KMS-11 (cell line): ENCODE measurements at regions not wholly inside any gene's neighbourhood (a gene's known extent, or its start where the extent isn't known, plus 50 kb on each side); places are given as distances from the start of the nearest gene placed in this dataset.

Source experiments
- H2AFZ ChIP-seq: fragments of 200-600 bp; sonication (generic); 2 replicates; pipeline ENCODE4 v1.6.1; 2016; ENCODE audit warnings: antibody characterized with exemption, mixed run types, low read depth
- H3K27ac ChIP-seq: fragments of 200-600 bp; sonication (generic); 2 replicates; pipeline ENCODE4 v1.6.1; 2016; ENCODE audit warnings: mild to moderate bottlenecking, mixed run types
- H3K27me3 ChIP-seq: fragments of 200-600 bp; sonication (generic); 2 replicates; pipeline ENCODE4 v1.6.1; 2017; ENCODE audit warnings: mild to moderate bottlenecking, low read depth, mixed run types, moderate library complexity; ENCODE audit not compliant: insufficient read depth
- H3K36me3 ChIP-seq: fragments of 200-600 bp; sonication (generic); 2 replicates; pipeline ENCODE4 v1.6.1; 2017; ENCODE audit warnings: mild to moderate bottlenecking, mixed run types; ENCODE audit not compliant: insufficient read depth
- H3K4me1 ChIP-seq: fragments of 200-600 bp; sonication (generic); 2 replicates; pipeline ENCODE4 v1.6.1; 2016; ENCODE audit warnings: mild to moderate bottlenecking, low read depth, mixed run types; ENCODE audit not compliant: poor library complexity, severe bottlenecking
- H3K4me2 ChIP-seq: fragments of 200-600 bp; sonication (generic); 2 replicates; pipeline ENCODE4 v1.7.0; 2016; ENCODE audit warnings: mild to moderate bottlenecking, mixed run types
- H3K4me3 ChIP-seq: fragments of 200-600 bp; sonication (generic); IDR thresholded peaks from 2 replicates; pipeline ENCODE4 v1.6.1; 2017; ENCODE audit warnings: low read depth, low read length, mixed read lengths; ENCODE audit not compliant: insufficient read depth
- H3K79me2 ChIP-seq: fragments of 200-600 bp; sonication (generic); 2 replicates; pipeline ENCODE4 v1.6.1; 2016; ENCODE audit warnings: low read depth, mixed run types; ENCODE audit not compliant: insufficient read depth
- H3K9ac ChIP-seq: fragments of 200-600 bp; sonication (generic); 2 replicates; pipeline ENCODE4 v1.6.1; 2016; ENCODE audit warnings: mild to moderate bottlenecking, mixed run types
- H4K20me1 ChIP-seq: fragments of 200-600 bp; sonication (generic); 2 replicates; pipeline ENCODE4 v1.6.1; 2016; ENCODE audit warnings: mild to moderate bottlenecking, mixed run types; ENCODE audit not compliant: insufficient read depth
- TF ChIP-seq, protein P1 (sequence below): fragments of 200-600 bp; sonication (generic); conservative IDR thresholded peaks from 2 replicates; pipeline ENCODE4 v1.6.1; 2017; ENCODE audit warnings: low read depth, mild to moderate bottlenecking, antibody characterized with exemption, low read length, moderate library complexity, mixed read lengths

- TF ChIP-seq, protein P1, sequence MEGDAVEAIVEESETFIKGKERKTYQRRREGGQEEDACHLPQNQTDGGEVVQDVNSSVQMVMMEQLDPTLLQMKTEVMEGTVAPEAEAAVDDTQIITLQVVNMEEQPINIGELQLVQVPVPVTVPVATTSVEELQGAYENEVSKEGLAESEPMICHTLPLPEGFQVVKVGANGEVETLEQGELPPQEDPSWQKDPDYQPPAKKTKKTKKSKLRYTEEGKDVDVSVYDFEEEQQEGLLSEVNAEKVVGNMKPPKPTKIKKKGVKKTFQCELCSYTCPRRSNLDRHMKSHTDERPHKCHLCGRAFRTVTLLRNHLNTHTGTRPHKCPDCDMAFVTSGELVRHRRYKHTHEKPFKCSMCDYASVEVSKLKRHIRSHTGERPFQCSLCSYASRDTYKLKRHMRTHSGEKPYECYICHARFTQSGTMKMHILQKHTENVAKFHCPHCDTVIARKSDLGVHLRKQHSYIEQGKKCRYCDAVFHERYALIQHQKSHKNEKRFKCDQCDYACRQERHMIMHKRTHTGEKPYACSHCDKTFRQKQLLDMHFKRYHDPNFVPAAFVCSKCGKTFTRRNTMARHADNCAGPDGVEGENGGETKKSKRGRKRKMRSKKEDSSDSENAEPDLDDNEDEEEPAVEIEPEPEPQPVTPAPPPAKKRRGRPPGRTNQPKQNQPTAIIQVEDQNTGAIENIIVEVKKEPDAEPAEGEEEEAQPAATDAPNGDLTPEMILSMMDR = no peak
- H3K4me3 ChIP-seq = no peak overlapping the region
- H3K79me2 ChIP-seq = no peaks in the 10 kb centered on the region
- H2AFZ ChIP-seq = no peak overlapping the region
- H3K27ac ChIP-seq = no peak overlapping the region
- H3K4me1 ChIP-seq = no peaks in the 10 kb centered on the region
- H3K27me3 ChIP-seq = no peaks in the 10 kb centered on the region
- H4K20me1 ChIP-seq = no peaks in the 10 kb centered on the region
- no peaks in the 10 kb centered on the region for H3K36me3 ChIP-seq
- no peak overlapping the region for H3K4me2 ChIP-seq
- H3K9ac ChIP-seq = no peak overlapping the region
These were observed 124.2 kb upstream of the GAS1 start for GRCh38 chr9:87071473-87071872.

GRCh38 chr9:87073692-87074091, 126.4 kb upstream of the GAS1 start:
- Histone ChIP-seq H3K27me3 (no peaks in the 10 kb centered on the region), H3K4me1 (no peaks in the 10 kb centered on the region), H3K36me3 (no peaks in the 10 kb centered on the region), H3K4me2 (no peak overlapping the region), H4K20me1 (no peaks in the 10 kb centered on the region), H3K9ac (no peak overlapping the region), H3K4me3 (no peak overlapping the region), H2AFZ (no peak overlapping the region), H3K79me2 (no peaks in the 10 kb centered on the region), H3K27ac (no peak overlapping the region)
- TF ChIP-seq, protein P1 = no peak

- no peak overlapping the region for H3K9ac ChIP-seq
- no peaks in the 10 kb centered on the region for H3K4me1 ChIP-seq
- H3K4me2 ChIP-seq = no peak overlapping the region
- H3K36me3 ChIP-seq = no peaks in the 10 kb centered on the region
- no peaks in the 10 kb centered on the region for H4K20me1 ChIP-seq
- no peak overlapping the region for H2AFZ ChIP-seq
- no peaks in the 10 kb centered on the region for H3K79me2 ChIP-seq
- H3K4me3 ChIP-seq = no peak overlapping the region
- H3K27ac ChIP-seq = no peak overlapping the region
- TF ChIP-seq, protein P1 = no peak
- no peaks in the 10 kb centered on the region for H3K27me3 ChIP-seq
These were observed 128.2 kb upstream of the GAS1 start for GRCh38 chr9:87075537-87075936.

DNA sequence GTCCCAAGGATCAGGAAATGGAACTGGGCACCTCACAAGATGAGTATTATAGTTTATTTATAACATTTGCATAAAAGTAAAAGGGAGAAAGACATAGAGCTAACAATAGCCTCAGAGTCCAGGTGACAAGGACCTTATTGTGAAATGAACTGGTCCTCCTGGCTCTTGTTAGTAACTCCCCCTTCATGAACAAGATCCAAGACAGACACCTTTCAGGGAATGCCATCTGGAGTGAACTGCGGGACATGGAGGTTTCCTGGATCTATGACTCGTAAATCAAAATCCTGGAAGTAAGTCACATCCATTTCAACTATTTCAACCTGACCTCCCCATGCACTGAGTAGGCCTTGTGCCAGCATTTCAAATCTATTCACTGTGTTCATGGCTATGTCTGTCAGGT, 129.5 kb upstream of the GAS1 start:
- H3K4me1 ChIP-seq = no peaks in the 10 kb centered on the region
- H3K4me3 ChIP-seq = no peak overlapping the region
- no peak overlapping the region for H3K4me2 ChIP-seq
- no peak overlapping the region for H3K9ac ChIP-seq
- H3K27ac ChIP-seq = no peak overlapping the region
- TF ChIP-seq, protein P1 = no peak
- no peaks in the 10 kb centered on the region for H3K27me3 ChIP-seq
- no peaks in the 10 kb centered on the region for H4K20me1 ChIP-seq
- H3K36me3 ChIP-seq = no peaks in the 10 kb centered on the region
- no peaks in the 10 kb centered on the region for H3K79me2 ChIP-seq
- H2AFZ ChIP-seq = no peak overlapping the region
